ENCODE measurements at regions not wholly inside any gene's neighbourhood (a gene's known extent, or its start where the extent isn't known, plus 50 kb on each side); places are given as distances from the start of the nearest gene placed in this dataset.

DNA sequence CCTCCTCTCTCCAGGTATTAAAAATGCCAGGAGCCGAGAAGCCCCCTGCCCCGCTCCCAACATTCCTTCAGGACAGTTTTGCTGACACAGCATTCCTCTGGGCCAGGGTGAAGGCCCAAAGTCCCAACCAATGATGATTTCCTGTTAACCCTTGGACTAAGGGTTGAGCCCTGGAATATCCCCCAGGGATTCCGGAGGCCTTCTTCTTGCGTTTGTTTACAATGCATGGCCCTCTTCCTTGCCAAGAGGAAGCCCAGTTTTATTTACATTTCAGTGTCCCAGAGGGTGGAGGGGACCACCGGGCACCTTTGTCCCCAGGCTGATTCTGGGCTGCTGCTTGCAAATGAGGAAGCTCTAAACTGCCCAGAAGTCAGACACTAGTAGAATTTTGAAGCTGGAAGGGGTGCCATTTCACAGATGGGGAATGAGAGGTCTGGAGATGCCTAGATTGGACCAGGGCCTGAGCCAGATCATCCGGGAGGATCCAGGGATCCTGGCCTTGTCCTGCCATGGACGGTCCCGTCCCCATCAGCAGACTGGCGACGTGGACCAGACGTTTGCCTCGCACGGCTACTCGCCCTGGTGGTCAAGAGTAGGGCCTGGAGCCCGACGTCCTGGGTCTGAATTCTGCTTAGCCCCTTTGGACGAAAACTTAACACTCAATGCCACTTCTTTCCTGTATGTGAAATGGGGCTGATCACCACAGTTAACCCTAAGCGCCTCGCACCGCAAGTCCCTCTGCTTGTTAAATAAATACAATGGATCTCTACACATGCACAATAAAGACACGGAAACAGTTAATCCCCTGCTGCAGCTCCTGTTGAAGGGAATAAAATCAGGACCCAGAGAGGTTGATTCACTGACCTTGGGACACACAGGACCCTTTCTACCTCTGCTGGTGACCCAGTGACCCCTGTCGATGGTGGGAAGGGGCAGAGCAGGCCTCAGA lies 55.6 kb upstream of the CIBAR2 start:
- no peaks in the 10 kb centered on the region for H3K27me3 ChIP-seq (ENCODE audit: insufficient read depth)
- H2AFZ ChIP-seq (ENCODE audit: low read depth): no peak overlapping the region
- no peaks in the 10 kb centered on the region for H3K9me2 ChIP-seq
- ChIA-PET POLR2A (interaction anchor here (1.4 kb wide), 1 partner anchor 9 kb away, joined by 3 read pairs; no protein-coding TSS in a partner anchor), CTCF (interaction anchor here (0.7 to 3.1 kb wide), 5 partner anchors 15 to 85 kb away, joined by 3 to 9 read pairs (median 5); no protein-coding TSS in a partner anchor)
- H3K9me3 ChIP-seq: no peaks in the 10 kb centered on the region
- no peak overlapping the region for H3K9ac ChIP-seq
- no peak for DNase-seq
- no peaks in the 10 kb centered on the region for H3K36me3 ChIP-seq (replicated peaks in 1 of 2; ENCODE audit: control insufficient read depth in 1 of 2, insufficient read depth in 2 of 2, low read length in 1 of 2)
- no peak overlapping the region for H3K27ac ChIP-seq (ENCODE audit: low read depth in 2 of 2, low read length in 1 of 2)
- H3K4me1 ChIP-seq (ENCODE audit: control insufficient read depth in 1 of 2, insufficient read depth in 2 of 2, low read depth in 1 of 2, low read length in 1 of 2): peaks cover 3 to 44% of the 10 kb centered on the region in 2 experiments
- peaks cover 20% of the 10 kb centered on the region for H3F3A ChIP-seq (replicated peaks; ENCODE audit: insufficient read depth)
- H3K4me2 ChIP-seq: no peak overlapping the region
- peaks cover 26% of the 10 kb centered on the region; the same call in 1 of the 2 replicates for H3K79me2 ChIP-seq (ENCODE audit: insufficient read depth)
- H3K4me3 ChIP-seq (ENCODE audit: low read depth in 2 of 2, low read length in 1 of 2): no peak overlapping the region
- H4K20me1 ChIP-seq (ENCODE audit: insufficient read depth): no peaks in the 10 kb centered on the region
- TF ChIP-seq MEF2A (IDR thresholded peaks at IDR 0.05; ENCODE audit: borderline replicate concordance, low read depth) (no peak), CHD2 (IDR thresholded peaks at IDR 0.05; ENCODE audit: low read length, partially characterized antibody) (no peak), NFIC (IDR thresholded peaks at IDR 0.05; ENCODE audit: borderline replicate concordance) (no peak), FOXM1 (IDR thresholded peaks at IDR 0.05; ENCODE audit: low read depth) (no peak)
- 83% methylated on average over 12 of the region's 22 CpGs for WGBS (ENCODE audit: low lambda C conversion rate)

DNA sequence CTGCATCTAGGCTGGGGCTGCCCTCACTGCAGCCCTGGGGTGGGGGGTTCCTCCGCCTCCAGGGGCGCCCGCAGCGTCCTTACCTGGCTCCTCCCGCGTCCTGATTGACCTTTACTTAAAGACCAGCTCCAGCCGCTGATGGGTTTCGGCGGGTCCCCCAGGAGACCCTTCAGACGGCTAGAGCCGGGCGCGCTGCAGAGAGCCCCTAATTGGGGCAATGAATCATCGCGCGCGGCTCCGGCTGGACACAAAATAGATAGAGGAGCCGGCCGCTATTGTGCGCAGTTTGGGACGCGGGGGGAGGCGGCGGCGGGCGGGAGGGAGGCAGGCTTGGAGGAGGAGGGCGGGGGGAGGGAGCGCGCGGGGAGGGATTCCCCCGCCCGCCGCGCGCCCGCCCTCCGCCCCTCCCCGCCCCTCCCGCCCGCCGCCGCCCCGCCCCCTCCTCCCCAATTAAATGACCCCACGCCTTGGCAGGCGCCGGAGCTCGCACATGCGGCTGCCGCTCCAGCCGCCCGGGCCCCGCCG lies 56.5 kb upstream of the CIBAR2 start:
- Histone ChIP-seq H3K27ac (ENCODE audit: low read depth in 2 of 2, low read length in 1 of 2) (peak overlapping the region in 1 of 2 experiments; percentile 16; a peak in 1 of 4 replicates), H3K4me3 (ENCODE audit: low read depth in 2 of 2, low read length in 1 of 2) (peak overlapping the region in 1 of 2 experiments; percentile 35; a peak in 2 of 4 replicates), H3K36me3 (replicated peaks in 1 of 2; ENCODE audit: control insufficient read depth in 1 of 2, insufficient read depth in 2 of 2, low read length in 1 of 2) (no peaks in the 10 kb centered on the region), H3K79me2 (ENCODE audit: insufficient read depth) (peaks cover 33% of the 10 kb centered on the region; the same call in 1 of the 2 replicates), H4K20me1 (ENCODE audit: insufficient read depth) (no peaks in the 10 kb centered on the region), H2AFZ (ENCODE audit: low read depth) (no peak overlapping the region), H3K4me2 (peak overlapping the region; percentile 68; the same call in 1 of the 2 replicates), H3K9ac (no peak overlapping the region), H3K4me1 (ENCODE audit: control insufficient read depth in 1 of 2, insufficient read depth in 2 of 2, low read depth in 1 of 2, low read length in 1 of 2) (peaks cover 12 to 51% of the 10 kb centered on the region in 2 experiments), H3K9me3 (no peaks in the 10 kb centered on the region), H3F3A (replicated peaks; ENCODE audit: insufficient read depth) (peaks cover 23% of the 10 kb centered on the region), H3K9me2 (no peaks in the 10 kb centered on the region), H3K27me3 (ENCODE audit: insufficient read depth) (no peaks in the 10 kb centered on the region)
- WGBS (ENCODE audit: low lambda C conversion rate): 7% methylated on average over 9 of the region's 54 CpGs
- ChIA-PET POLR2A (interaction anchor here (0.6 to 1.4 kb wide), 3 partner anchors 10 to 51 kb away, joined by 3 read pairs; no protein-coding TSS in a partner anchor), CTCF (interaction anchor here (0.7 to 7.7 kb wide), 8 partner anchors 10 to 149 kb away, joined by 3 to 122 read pairs (median 8); no protein-coding TSS in a partner anchor)
- peak; percentile 92 for DNase-seq
- no peak for TF ChIP-seq FOXJ3 (CRISPR knock-in tag; IDR thresholded peaks at IDR 0.05)
- no peak for TF ChIP-seq ELF1 (IDR thresholded peaks at IDR 0.05)
- TF ChIP-seq RCOR1 (IDR thresholded peaks at IDR 0.05; ENCODE audit: low read length): no peak
- TF ChIP-seq TEAD4 (IDR thresholded peaks at IDR 0.05; ENCODE audit: borderline replicate concordance, insufficient read depth): no peak
- TF ChIP-seq RAD21 (IDR thresholded peaks at IDR 0.05; ENCODE audit: low read length): no peak
- no peak for TF ChIP-seq YY1 (IDR thresholded peaks at IDR 0.05; ENCODE audit: low read depth)
- TF ChIP-seq MEF2A (IDR thresholded peaks at IDR 0.05; ENCODE audit: borderline replicate concordance, low read depth): no peak
- TF ChIP-seq GATA2 (CRISPR knock-in tag; IDR thresholded peaks at IDR 0.05): no peak
- no peak for TF ChIP-seq EP300 (IDR thresholded peaks at IDR 0.05; ENCODE audit: borderline replicate concordance in 1 of 2, low read depth in 1 of 2, low read length in 1 of 2)
- no peak for TF ChIP-seq ZBTB33 (IDR thresholded peaks at IDR 0.05; ENCODE audit: borderline replicate concordance, low read depth)
- TF ChIP-seq TAF1 (IDR thresholded peaks at IDR 0.05; ENCODE audit: borderline replicate concordance, low read depth, low read length): no peak
- no peak for TF ChIP-seq NRF1 (IDR thresholded peaks at IDR 0.05; ENCODE audit: low read depth, low read length)
- TF ChIP-seq REST (IDR thresholded peaks at IDR 0.05; ENCODE audit: low read depth, low read length): no peak
- no peak for TF ChIP-seq FOXM1 (IDR thresholded peaks at IDR 0.05; ENCODE audit: low read depth)
- no peak for TF ChIP-seq MAX (IDR thresholded peaks at IDR 0.05; ENCODE audit: low read depth)
- TF ChIP-seq, protein P1, sequence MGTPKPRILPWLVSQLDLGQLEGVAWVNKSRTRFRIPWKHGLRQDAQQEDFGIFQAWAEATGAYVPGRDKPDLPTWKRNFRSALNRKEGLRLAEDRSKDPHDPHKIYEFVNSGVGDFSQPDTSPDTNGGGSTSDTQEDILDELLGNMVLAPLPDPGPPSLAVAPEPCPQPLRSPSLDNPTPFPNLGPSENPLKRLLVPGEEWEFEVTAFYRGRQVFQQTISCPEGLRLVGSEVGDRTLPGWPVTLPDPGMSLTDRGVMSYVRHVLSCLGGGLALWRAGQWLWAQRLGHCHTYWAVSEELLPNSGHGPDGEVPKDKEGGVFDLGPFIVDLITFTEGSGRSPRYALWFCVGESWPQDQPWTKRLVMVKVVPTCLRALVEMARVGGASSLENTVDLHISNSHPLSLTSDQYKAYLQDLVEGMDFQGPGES (IDR thresholded peaks at IDR 0.05; ENCODE audit: low read depth, low read length): no peak
